NCI-H2196 treated with DMSO at 0.1 percent for 48 hours (cell line): ENCODE measurements at regions not wholly inside any gene's neighbourhood (a gene's known extent, or its start where the extent isn't known, plus 50 kb on each side); places are given as distances from the start of the nearest gene placed in this dataset.

ENCODE experiments used
- DNase-seq: peaks from one replicate; lab custom pipeline; 2025; ENCODE audit not compliant: unreplicated experiment; lab: John Stamatoyannopoulos, UW

DNA sequence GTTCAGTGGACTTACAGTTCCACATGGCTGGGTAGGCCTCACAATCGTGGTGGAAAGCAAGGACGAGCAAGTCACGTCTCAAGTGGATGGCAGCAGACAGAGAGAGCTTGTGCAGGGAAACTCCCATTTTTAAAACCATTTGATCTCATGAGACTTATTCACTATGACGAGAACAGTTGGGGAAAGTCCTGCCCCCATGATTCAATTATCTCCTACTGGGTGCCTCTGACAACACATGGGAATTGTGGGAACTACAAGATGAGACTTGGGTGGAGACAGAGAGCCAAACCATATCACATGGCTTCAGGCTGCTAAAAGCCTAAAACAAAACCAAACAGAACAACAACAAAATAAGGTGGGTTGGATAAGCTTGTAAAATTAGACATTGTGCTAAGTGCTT lies 194.4 kb upstream of the CPEB2 start:
- DNase-seq, result no peak

GRCh38 chr4:14809203-14809602 lies 193.1 kb upstream of the CPEB2 start:
- DNase-seq, result no peak

GRCh38 chr4:14810121-14810520 lies 192.2 kb upstream of the CPEB2 start:
- DNase-seq, result no peak

DNA sequence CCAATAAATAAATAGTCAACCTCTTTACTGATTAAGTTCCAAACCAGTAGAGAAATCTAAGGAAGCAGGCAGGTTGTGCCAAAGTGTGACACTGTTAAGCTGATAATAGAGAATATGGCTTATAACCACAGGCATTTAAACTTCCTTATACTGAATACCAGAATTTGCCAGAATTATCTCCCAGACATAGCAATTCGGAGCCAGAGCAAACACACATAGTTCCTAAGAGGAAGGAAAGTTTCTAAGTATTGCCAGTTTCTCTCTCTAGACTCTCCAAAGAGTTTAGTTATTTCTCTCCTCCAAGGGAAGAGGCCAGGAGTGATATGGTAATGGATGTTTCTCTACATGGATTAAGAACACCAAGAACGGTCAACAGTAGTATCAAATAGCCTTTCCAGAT lies 191.7 kb upstream of the CPEB2 start:
- DNase-seq, result no peak

- DNase-seq, result no peak
Measured at GRCh38 chr4:14812101-14812500, 190.2 kb upstream of the CPEB2 start.

GRCh38 chr4:14816623-14817261 lies 185.5 kb upstream of the CPEB2 start:
- DNase-seq, result no peak

GRCh38 chr4:14824189-14824588 lies 178.1 kb upstream of the CPEB2 start:
- no peak for DNase-seq

- no peak for DNase-seq
Measured at GRCh38 chr4:14827111-14827510, 175.2 kb upstream of the CPEB2 start.

GRCh38 chr4:14829795-14830194 lies 172.5 kb upstream of the CPEB2 start:
- no peak for DNase-seq

GRCh38 chr4:14831416-14831815 lies 170.9 kb upstream of the CPEB2 start:
- no peak for DNase-seq

GRCh38 chr4:14833053-14833452 lies 169.2 kb upstream of the CPEB2 start:
- DNase-seq, result no peak

DNA sequence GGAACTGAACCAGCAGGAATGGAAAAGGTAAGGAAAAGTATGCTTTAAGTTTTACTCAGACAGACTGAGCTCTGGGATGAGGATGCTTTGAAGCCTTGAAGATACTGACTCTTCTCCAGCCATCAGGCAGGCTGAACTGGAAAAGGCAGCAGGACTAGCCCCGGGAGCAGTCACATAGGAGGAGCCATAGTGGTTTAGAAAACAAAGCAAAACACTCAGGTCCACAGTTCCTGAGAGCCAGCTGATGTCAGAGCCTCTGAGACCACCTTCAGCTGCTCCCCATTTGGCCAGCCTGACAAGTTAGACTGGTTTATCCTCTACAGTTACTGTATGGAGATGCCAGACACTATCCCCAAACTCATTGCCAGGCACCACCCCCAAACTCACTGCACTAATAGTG lies 167.9 kb upstream of the CPEB2 start:
- no peak for DNase-seq

GRCh38 chr4:14835288-14835687 lies 167.0 kb upstream of the CPEB2 start:
- DNase-seq, result no peak

GRCh38 chr4:14835708-14836425 lies 166.4 kb upstream of the CPEB2 start:
- no peak for DNase-seq

DNA sequence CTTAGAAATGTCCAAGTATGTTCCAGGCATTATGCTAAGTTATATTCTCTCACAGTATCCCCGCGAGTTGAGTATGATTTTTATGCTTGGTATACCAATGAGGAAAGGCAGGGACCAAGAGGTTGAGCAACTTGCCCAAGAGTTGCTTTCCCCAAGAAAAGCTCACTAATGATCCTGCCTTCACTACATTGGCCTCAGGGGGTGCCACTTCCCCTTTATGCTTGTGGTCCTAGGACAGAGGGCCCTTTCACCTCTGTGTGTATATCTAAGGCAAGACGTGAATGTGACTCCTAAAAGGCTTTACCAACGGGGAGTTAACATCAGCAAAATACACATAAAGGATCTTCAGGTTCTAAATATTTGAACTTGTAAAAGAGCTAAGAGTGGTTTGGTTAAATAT lies 164.4 kb upstream of the CPEB2 start:
- no peak for DNase-seq

- DNase-seq, result no peak
Measured at GRCh38 chr4:14841801-14842768, 160.2 kb upstream of the CPEB2 start.

DNA sequence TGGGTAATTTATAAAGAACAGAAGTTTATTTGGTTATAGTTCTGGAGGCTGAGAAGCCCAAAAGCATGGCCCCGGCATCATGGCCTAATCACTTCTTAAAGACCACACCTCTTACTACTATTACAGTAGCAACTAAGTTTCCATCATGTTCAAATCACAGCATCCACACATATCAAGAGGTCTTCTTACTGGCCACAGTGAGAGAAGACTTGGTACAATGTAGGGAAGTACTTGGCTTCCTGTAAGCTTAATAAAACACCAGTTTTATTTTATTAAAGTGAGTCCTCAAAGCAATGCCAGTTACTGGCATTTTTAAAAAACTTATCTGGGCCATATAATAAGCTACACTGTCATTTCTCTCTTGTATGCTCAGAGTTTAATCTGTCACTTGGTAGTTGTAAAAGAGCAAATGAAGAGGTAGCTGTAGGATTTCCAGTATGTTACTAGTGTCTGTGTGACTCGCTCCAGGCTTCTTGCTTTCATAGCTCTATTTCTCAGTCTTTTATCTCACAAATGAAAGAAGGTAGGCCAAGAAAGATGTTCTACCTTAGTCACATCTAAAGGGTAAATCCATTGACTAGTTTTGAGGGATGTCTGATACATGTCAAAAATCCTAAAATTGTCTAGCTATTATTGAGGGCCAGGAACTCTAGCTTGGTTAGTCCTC lies 159.2 kb upstream of the CPEB2 start:
- DNase-seq, result no peak

GRCh38 chr4:14844061-14844460 lies 158.2 kb upstream of the CPEB2 start:
- no peak for DNase-seq

DNA sequence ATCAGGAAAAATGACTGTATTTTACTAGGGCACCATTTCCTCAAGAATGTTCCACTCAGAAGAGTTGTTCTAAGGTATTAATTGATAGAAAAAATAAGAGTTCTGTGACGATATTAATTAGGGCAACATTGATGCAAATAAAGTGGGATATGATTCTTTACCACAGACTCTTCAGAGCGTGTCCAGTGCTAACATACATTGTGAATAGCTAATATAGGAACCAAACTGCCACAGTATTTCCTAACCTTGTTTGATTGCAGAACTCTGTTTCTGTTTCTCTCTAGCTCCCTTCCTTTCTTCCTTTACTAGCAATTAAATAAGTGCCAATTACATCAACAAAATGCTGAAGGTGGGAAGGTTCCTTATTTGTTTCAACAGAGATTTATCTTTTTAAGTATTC lies 154.1 kb upstream of the CPEB2 start:
- no peak for DNase-seq

GRCh38 chr4:14850455-14851097 lies 151.7 kb upstream of the CPEB2 start:
- no peak for DNase-seq
